ENCODE measurements at regions not wholly inside any gene's neighbourhood (a gene's known extent, or its start where the extent isn't known, plus 50 kb on each side); places are given as distances from the start of the nearest gene placed in this dataset.

DNA sequence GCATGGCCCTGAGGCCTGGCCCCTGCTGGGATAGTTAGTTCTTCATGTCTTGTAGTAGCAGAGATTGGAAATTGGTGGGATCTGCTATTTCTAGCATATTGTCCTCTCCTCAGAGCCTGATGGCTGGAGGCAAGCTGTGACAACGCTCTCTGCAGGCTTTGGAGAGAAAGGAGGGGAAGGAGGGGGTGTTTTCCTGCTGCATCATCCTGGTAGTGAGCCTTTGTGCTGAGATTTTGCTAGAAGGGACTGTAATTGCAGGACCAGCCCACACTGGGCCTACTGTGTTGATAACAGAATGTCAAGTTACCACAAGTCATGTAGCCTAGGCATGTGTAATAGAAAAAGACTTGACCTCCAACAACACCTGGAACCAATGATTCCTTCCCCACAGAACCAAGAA is 351.0 kb downstream of the SIPA1L2 start:
- DNase-seq (ENCODE audit: low spot score), result no peak

DNA sequence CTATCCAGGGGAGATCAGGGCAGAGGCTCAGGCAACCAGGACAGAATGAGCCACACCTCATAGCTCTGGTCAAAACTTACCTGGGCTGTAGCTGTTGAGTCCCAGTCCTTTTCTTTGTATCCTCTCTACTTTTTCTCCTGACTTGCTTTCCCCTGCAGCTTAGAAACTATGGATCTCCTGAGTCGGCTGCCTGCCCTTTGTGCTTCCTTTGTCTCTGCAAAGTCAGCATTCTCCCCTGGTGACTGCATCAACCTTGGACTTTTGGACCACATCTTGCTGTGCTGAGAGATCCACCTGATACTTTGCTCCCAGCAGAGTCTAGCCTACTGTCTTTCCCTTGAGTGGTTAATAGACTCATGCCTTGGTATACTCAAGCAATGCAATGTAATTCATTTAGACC is 353.3 kb downstream of the SIPA1L2 start:
- no peak for DNase-seq (ENCODE audit: low spot score)

DNA sequence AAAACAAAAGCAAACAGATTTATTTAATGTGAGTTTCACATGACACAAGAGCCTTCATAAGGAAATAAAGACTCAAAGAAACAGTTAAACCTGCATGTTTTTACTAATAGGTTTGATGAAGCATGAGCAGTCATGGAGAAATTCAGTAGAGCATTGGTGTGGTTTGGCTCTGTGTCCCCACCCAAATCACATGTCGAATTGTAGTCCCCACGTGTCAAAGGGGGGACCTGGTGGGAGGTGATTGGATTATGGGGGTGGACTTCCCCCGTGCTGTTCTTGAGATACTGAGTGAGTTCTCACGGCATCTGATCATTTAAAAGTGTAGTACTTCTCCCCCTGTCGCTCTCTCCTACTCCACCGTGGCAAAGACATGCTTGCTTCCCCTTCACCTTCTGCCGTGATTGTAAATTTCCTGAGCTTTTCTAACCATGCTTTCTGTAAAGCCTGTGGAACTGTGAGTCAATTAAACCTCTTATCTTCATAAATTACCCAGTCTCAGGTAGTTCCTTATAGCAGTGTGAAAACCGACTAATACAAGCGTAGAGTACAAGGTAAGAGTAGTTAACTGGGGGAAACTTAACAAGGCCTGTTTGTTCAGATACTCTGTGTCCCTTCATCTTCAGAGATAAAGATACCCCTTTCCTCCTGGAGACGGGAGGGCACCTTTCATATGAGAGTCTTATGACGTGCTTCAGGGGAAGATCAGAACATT is 354.8 kb downstream of the SIPA1L2 start:
- no peak for DNase-seq (ENCODE audit: low spot score)

- no peak for DNase-seq (ENCODE audit: low spot score)
Measured at GRCh38 chr1:232274236-232274855, 355.6 kb downstream of the SIPA1L2 start.

- no peak for DNase-seq (ENCODE audit: low spot score)
Measured at GRCh38 chr1:232273011-232273410, 356.9 kb downstream of the SIPA1L2 start.

DNA sequence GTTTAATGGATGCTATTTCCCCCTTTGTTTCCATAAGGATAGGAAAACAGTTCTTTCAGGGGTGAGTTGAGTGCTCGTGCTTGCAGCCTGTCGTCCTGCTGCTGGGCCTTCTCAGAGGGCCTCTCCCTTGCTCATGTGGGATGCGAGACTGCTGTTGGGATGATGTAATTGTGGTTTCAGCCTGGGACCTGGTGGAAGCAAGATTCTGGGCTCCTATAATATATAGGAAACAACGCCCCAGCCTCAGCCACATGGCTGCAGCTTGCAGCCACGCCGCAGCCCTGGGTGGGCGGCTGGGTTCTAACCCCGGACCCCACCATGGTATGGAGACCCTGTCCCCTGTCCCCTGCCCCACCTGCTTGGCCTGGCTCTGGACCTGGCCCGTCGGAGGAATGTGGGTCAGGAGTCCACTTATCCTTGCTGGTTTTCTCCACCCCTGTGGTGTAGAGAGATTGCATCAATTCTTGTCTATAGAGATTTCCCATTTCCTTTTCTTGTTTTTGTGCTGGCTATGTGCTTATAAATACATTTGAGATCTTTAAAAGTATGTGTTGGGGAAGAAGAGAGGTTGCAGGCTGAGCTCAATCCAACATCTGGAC is 357.8 kb downstream of the SIPA1L2 start:
- no peak for DNase-seq (ENCODE audit: low spot score)

DNA sequence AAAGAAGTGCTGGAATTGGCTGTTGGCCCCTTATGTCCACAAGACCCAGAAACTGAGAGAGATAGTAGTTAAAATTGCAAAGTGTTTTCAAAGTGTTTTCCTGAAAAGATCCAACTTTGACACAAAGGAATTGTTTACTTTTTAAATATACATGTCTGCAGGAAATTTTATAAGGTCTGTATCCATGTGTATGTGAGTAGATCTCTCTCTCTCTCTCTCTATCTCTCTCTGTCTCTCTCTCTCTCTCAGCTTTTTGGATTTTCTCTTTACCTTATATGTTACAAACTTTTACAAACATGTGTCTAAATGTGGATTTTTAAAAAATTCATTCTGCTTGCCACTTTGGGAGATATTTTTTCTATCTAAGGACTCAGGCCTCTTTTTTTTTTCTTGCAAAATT is 358.6 kb downstream of the SIPA1L2 start:
- no peak for DNase-seq (ENCODE audit: low spot score)

DNA sequence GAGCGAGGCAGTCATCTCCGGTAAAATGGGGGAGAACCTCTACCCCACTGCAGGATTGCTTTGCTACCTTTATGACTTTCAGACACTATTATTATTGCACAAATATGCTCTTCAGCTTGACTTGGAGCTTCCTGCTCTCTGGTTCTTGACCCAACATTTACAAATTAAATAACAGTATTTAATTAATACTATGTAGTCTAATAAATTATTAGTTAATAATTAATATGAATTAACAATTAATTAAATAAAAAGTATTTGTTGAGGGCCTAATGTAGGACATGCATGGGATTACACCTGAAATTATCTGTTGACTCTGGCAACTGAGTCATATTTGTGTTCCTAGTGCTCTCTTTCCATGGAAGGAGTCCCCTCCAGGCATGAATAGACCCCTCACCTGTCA is 359.9 kb downstream of the SIPA1L2 start:
- no peak for DNase-seq (ENCODE audit: low spot score)

- DNase-seq (ENCODE audit: low spot score), result no peak
Measured at GRCh38 chr1:232267837-232268598, 361.9 kb downstream of the SIPA1L2 start.

GRCh38 chr1:232267092-232267836 is 362.7 kb downstream of the SIPA1L2 start:
- no peak for DNase-seq (ENCODE audit: low spot score)

DNA sequence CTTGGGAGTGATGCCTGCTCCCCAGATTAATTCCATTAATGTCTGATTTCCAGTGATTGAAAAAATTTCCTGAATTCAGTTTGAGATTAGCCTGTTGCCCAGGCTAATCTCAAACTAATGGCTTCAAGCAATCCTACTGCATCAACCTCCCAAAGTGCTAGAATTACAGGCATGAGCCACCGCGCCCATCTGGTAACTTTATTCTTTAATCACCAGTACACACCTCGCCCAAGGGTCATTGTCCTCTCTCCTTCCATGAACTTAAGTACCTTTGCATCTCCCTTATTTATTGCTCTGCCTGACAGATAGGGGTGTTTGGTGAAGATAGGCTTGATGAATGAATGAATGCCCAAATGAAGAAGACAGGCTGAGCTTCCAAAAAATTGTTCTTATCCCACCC is 366.5 kb downstream of the SIPA1L2 start:
- DNase-seq (ENCODE audit: low spot score), result no peak

DNA sequence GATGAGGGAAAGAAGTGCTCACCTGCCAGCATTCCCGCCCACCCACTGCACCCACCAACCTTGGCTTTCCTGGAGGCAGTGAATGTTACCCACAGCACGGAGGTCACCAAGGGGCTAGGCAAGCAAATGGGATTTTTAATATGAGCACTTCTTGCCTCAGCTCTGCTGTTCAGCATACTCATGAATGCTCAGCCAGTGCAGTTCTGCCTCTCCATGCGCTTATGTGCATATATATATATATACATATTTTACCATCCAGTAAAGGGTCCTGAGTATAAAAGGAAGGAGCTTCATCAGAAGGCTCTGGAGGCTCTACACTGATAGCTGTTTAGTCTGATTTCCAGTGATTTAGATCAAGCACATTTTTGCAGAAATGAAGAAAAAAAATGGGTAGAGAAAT is 366.9 kb downstream of the SIPA1L2 start:
- no peak for DNase-seq (ENCODE audit: low spot score)

- no peak for DNase-seq (ENCODE audit: low spot score)
Measured at GRCh38 chr1:232260861-232261260, 369.1 kb downstream of the SIPA1L2 start.

DNA sequence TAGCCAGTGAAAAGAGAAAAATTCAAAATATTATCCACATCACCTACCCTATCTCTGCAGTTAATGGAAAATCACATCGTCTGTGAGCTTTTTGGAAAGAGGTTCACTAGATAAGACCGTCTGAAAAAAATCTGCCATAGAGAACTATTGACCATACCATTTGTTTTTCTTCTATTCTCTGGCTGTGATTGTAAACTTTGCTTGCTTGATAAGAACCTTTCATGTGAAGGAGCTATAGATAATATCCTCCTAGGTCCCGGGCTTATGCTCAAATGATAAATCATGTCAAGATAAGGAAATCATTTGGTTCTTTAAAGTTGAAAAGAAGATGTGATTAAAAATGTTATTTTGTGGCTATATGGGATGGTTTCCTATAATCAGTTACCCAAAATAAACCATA is 369.9 kb downstream of the SIPA1L2 start:
- DNase-seq (ENCODE audit: low spot score), result no peak

- no peak for DNase-seq (ENCODE audit: low spot score)
Measured at GRCh38 chr1:232259333-232259732, 370.6 kb downstream of the SIPA1L2 start.

- DNase-seq (ENCODE audit: low spot score), result no peak
Measured at GRCh38 chr1:232252546-232253118, 377.3 kb downstream of the SIPA1L2 start.

DNA sequence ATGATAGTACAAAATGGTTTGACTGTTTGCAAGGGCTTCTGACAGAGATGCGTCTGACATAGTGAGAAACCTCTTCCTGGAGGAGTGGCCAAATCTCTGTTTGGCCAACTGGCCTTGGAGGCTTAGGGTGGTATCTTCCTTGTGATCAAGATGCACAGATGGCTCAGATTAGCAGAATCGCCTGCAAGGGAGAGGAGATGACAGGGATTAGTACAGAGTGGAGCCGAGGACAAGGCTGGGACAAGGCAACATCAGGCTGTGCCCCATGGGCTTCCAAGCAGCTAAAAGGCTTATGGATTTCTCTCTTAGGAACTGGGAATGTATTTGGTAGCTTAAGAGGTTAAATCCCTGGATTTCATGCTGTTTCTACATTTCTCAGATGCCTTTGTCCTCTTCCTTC is 379.1 kb downstream of the SIPA1L2 start:
- no peak for DNase-seq (ENCODE audit: low spot score)

- DNase-seq (ENCODE audit: low spot score), result no peak
Measured at GRCh38 chr1:232249861-232250777, 379.8 kb downstream of the SIPA1L2 start.

DNA sequence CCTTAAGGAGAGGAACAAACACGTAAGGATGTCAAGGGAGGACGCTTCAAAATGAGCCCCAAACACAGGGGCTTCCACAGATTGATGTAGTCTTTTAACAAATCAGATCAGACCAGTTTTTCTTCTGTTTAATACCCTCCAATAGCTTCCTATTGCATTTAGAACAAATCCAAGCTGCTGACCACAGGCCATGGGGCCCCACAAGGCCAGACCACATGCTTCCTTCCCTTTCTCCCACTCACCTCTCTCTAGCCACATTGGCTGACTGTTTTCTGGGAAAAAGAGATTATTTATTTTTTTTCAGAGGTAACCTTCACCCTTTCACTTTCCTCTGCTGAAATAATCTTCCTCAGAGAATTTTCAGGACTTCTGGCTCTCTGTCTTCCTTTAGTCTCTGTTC is 380.6 kb downstream of the SIPA1L2 start:
- no peak for DNase-seq (ENCODE audit: low spot score)

DNA sequence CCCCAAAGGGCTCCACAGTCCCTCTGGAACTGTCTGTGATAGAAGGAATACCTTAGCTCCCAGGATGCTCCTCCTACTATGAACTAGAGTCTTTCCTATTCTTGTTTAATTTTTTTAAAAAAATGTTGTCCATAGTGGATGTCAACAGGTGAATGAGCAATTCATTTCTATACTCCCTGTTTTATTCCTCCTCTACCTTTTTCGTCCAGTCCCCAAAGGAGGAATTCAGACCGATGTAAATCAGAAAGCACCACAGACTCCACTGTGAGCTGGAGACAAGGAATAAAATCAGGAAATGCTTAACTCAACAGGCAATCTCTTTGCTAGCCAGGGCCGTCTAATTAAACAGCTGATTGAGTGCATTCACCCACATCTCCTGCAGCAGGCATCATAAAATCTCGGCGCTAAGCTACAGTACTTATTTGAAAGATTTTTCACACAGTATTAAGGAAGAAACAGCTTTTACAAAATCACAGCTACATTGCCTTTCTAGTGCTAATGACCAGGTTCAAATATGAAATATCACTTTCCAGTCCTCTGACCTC is 381.6 kb downstream of the SIPA1L2 start:
- DNase-seq (ENCODE audit: low spot score), result no peak

All from globus pallidus (tissue), 1 donor.